Panc1 (cell line): ENCODE measurements at regions not wholly inside any gene's neighbourhood (a gene's known extent, or its start where the extent isn't known, plus 50 kb on each side); places are given as distances from the start of the nearest gene placed in this dataset.

Source experiments
- ATAC-seq: fragments of 200-7000 bp; cut with Tn5 transposase; 2 replicates; pipeline ENCODE4 v1.9.1; 2020; ENCODE audit warnings: mild to moderate bottlenecking, moderate library complexity
- BruUV-seq: library from RNA; stranded (reverse); fragments of 400-500 nt; replicated peaks from 2 replicates; lab custom pipeline; 2021; lab: Mats Ljungman, UMichigan
- CTCF ChIA-PET: fragments of 300-600 bp; sonication (Branson Sonifier 250); formaldehyde crosslinking; loops from one replicate; lab custom pipeline; 2022; ENCODE audit warnings: antibody characterized with exemption; lab: Charles Lee
- POLR2A ChIA-PET: fragments of 300-600 bp; sonication (Branson Sonifier 250); formaldehyde crosslinking; loops from one replicate; lab custom pipeline; 2022; ENCODE audit warnings: antibody characterized with exemption; lab: Charles Lee
- DNase-seq: peaks from one replicate; pipeline ENCODE4 v3.0.0-alpha.2; 2010; ENCODE audit warnings: low read depth, low spot score
- H3K27ac ChIP-seq: 2 replicates; pipeline ENCODE4 v1.5.1; 2011; ENCODE audit warnings: mild to moderate bottlenecking, low read length, inconsistent platforms
- H3K27me3 ChIP-seq: fragments of 200-500 bp; sonication (Bioruptor generic); 2 replicates; pipeline ENCODE4 v1.6.0; 2014; ENCODE audit warnings: low read length, inconsistent platforms; ENCODE audit not compliant: control insufficient read depth, insufficient read depth
- H3K36me3 ChIP-seq: fragments of 200-500 bp; sonication (Bioruptor generic); 2 replicates; pipeline ENCODE4 v1.5.1; 2014; ENCODE audit warnings: inconsistent platforms, mild to moderate bottlenecking, low read length, moderate library complexity; ENCODE audit not compliant: control insufficient read depth, insufficient read depth
- H3K4me1 ChIP-seq: 2 replicates; pipeline ENCODE4 v1.5.1; 2011; ENCODE audit warnings: inconsistent platforms, mild to moderate bottlenecking, low read length, moderate library complexity; ENCODE audit not compliant: control insufficient read depth, insufficient read depth
- H3K4me3 ChIP-seq, 2 experiments: 2 replicates each; pipeline ENCODE4 v1.5.1; 2011 to 2012; ENCODE audit warnings: low read depth in 2 of 2, low read length in 2 of 2, mild to moderate bottlenecking in 2 of 2, inconsistent platforms in 1 of 2, moderate library complexity in 1 of 2
- H3K9me3 ChIP-seq: fragments of 200-500 bp; sonication (Bioruptor generic); 2 replicates; pipeline ENCODE4 v1.5.1; 2014; ENCODE audit warnings: low read depth, mild to moderate bottlenecking, inconsistent platforms, low read length, moderate library complexity; ENCODE audit not compliant: control insufficient read depth, insufficient read depth
- POLR2AphosphoS5 ChIP-seq: IDR thresholded peaks from 2 replicates; pipeline ENCODE4 v1.6.1; 2012; ENCODE audit warnings: mild to moderate bottlenecking, low read depth, low read length, moderate library complexity
- SIN3A ChIP-seq: IDR thresholded peaks from 2 replicates; pipeline ENCODE4 v1.6.1; 2012; ENCODE audit warnings: low read depth, mild to moderate bottlenecking, low read length, moderate library complexity, borderline replicate concordance; ENCODE audit not compliant: insufficient read depth
- TCF7L2 ChIP-seq: IDR thresholded peaks from 2 replicates; pipeline ENCODE4 v1.6.1; 2011; ENCODE audit warnings: mild to moderate bottlenecking, low read depth, low read length, inconsistent platforms
- in situ Hi-C: cut with HindIII; loops from 2 replicates; pipeline ENCODE4 v1.10.0; 2016; ENCODE audit warnings: low sequenced_read_pairs, low pct_unique_long_range_greater_than_20kb
- intact Hi-C: fragments of 100-400 bp; cut with micrococcal nuclease; formaldehyde crosslinking; loops from one replicate; pipeline ENCODE4 v1.10.0; 2022; ENCODE audit not compliant: unreplicated experiment
- TF ChIP-seq, protein P1 (sequence below), 2 experiments: IDR thresholded peaks; 2 replicates each; pipeline ENCODE4 v1.6.1; 2011 to 2012; ENCODE audit warnings: low read depth in 2 of 2, control low read depth in 1 of 2, low read length in 1 of 2, mild to moderate bottlenecking in 1 of 2, moderate library complexity in 1 of 2; ENCODE audit not compliant: insufficient read depth in 1 of 2
- TF ChIP-seq, protein P2 (sequence below): fragments of 450-650 bp; IDR thresholded peaks from 2 replicates; pipeline ENCODE4 v1.5.1; 2017; ENCODE audit warnings: mild to moderate bottlenecking

GRCh38 chr7:35370687-35371086, 116.8 kb upstream of the TBX20 start:
- TF ChIP-seq, protein P1, sequence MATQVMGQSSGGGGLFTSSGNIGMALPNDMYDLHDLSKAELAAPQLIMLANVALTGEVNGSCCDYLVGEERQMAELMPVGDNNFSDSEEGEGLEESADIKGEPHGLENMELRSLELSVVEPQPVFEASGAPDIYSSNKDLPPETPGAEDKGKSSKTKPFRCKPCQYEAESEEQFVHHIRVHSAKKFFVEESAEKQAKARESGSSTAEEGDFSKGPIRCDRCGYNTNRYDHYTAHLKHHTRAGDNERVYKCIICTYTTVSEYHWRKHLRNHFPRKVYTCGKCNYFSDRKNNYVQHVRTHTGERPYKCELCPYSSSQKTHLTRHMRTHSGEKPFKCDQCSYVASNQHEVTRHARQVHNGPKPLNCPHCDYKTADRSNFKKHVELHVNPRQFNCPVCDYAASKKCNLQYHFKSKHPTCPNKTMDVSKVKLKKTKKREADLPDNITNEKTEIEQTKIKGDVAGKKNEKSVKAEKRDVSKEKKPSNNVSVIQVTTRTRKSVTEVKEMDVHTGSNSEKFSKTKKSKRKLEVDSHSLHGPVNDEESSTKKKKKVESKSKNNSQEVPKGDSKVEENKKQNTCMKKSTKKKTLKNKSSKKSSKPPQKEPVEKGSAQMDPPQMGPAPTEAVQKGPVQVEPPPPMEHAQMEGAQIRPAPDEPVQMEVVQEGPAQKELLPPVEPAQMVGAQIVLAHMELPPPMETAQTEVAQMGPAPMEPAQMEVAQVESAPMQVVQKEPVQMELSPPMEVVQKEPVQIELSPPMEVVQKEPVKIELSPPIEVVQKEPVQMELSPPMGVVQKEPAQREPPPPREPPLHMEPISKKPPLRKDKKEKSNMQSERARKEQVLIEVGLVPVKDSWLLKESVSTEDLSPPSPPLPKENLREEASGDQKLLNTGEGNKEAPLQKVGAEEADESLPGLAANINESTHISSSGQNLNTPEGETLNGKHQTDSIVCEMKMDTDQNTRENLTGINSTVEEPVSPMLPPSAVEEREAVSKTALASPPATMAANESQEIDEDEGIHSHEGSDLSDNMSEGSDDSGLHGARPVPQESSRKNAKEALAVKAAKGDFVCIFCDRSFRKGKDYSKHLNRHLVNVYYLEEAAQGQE (IDR thresholded peaks at IDR 0.05; ENCODE audit: insufficient read depth in 1 of 2, low read depth in 2 of 2, low read length in 1 of 2): no peak
- TF ChIP-seq TCF7L2 (no peak), SIN3A (no peak), POLR2AphosphoS5 (no peak)
- TF ChIP-seq, protein P2, sequence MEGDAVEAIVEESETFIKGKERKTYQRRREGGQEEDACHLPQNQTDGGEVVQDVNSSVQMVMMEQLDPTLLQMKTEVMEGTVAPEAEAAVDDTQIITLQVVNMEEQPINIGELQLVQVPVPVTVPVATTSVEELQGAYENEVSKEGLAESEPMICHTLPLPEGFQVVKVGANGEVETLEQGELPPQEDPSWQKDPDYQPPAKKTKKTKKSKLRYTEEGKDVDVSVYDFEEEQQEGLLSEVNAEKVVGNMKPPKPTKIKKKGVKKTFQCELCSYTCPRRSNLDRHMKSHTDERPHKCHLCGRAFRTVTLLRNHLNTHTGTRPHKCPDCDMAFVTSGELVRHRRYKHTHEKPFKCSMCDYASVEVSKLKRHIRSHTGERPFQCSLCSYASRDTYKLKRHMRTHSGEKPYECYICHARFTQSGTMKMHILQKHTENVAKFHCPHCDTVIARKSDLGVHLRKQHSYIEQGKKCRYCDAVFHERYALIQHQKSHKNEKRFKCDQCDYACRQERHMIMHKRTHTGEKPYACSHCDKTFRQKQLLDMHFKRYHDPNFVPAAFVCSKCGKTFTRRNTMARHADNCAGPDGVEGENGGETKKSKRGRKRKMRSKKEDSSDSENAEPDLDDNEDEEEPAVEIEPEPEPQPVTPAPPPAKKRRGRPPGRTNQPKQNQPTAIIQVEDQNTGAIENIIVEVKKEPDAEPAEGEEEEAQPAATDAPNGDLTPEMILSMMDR: no peak
- BruUV-seq: no TSS peak
- in situ Hi-C loops: no loop called here
- ChIA-PET POLR2A (no interaction called here), CTCF (no interaction called here)
- Histone ChIP-seq H3K27me3 (peaks cover 2% of the 10 kb centered on the region; the same call in 1 of the 2 replicates), H3K4me1 (no peaks in the 10 kb centered on the region), H3K4me3 (no peak overlapping the region), H3K27ac (no peak overlapping the region), H3K36me3 (no peaks in the 10 kb centered on the region), H3K9me3 (no peaks in the 10 kb centered on the region)
- intact Hi-C loops: no loop called here
- ATAC-seq (no peak), DNase-seq (no peak)

GRCh38 chr7:35366167-35367155, 112.6 kb upstream of the TBX20 start:
- H3K4me1 ChIP-seq: no peaks in the 10 kb centered on the region
- H3K4me3 ChIP-seq: no peak overlapping the region
- ATAC-seq (no peak), DNase-seq (no peak)
- H3K9me3 ChIP-seq: no peaks in the 10 kb centered on the region
- ChIA-PET POLR2A (no interaction called here), CTCF (no interaction called here)
- intact Hi-C loops (no loop called here), in situ Hi-C loops (no loop called here)
- peaks cover 3% of the 10 kb centered on the region; the same call in 1 of the 2 replicates for H3K27me3 ChIP-seq
- no peak overlapping the region for H3K27ac ChIP-seq
- no TSS peak for BruUV-seq
- no peaks in the 10 kb centered on the region for H3K36me3 ChIP-seq
- TF ChIP-seq POLR2AphosphoS5: no peak
- no peak for TF ChIP-seq TCF7L2
- TF ChIP-seq, protein P2: no peak
- TF ChIP-seq SIN3A: no peak
- TF ChIP-seq, protein P1 (IDR thresholded peaks at IDR 0.05; ENCODE audit: insufficient read depth in 1 of 2, low read depth in 2 of 2, low read length in 1 of 2): no peak
